ENCODE measurements at regions not wholly inside any gene's neighbourhood (a gene's known extent, or its start where the extent isn't known, plus 50 kb on each side); places are given as distances from the start of the nearest gene placed in this dataset.
"Not testable (repeated sequence)": the region's sequence is repeated elsewhere in the genome, so short reads cannot be mapped to it uniquely, and the experiment has no call there.

DNA sequence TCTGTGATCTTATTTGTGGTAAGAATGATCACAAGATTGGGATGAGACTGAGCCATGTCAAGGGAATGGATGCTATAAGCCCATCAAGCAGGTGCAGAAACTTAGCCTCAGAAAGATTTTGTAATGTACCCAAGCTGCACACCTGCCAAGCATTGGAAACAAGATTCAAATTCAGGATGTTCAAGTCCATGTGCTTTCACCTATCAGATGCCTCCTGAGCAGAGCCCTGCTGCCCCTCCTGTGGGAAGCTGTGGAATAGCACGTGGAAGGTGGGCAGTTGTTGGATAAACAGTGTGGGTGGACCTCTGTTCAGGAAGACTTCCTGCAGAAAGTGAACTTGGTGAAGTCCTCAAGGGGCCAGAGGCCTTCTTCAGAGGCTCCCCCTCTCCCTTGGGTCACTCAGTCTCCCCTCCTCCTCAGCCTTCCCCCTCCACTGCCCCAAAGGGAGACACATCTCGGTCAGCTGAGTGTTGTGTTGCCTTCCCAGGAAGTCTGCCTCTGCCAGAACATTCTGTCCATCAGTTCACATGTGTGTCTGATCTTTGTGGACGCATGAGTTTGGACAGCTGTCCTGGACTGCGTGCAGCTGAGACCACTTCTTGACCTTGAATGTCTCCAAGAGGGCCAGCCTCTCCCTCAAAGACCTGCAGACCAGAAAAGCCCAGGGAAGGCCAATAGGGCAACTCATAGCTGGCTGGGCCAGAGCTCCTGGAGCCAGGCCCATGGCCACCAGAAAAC, 186.1 kb downstream of the INHBB start:
- DNase-seq (ENCODE audit: low spot score) = no peak

DNA sequence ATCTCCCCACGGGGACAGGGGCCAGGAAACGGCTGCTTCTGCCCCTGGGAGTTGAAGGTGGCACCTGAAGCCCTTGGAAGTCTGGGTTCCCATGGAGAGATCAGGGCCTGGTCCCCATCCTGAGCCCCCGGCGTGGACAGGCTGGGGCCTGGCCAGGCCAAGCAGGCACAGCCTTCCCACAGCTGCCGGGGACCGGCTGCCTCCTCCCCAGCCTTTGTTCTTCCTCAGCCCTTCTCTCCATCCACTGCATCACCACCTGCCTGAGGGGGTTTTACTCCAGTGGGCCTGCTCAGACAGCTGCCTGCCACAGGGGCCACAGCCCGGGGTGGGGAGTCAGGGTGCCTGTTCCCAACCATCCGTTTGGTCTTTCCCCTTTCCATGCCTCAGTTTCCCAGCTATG, 187.7 kb downstream of the INHBB start:
- DNase-seq (ENCODE audit: low spot score) = no peak

DNA sequence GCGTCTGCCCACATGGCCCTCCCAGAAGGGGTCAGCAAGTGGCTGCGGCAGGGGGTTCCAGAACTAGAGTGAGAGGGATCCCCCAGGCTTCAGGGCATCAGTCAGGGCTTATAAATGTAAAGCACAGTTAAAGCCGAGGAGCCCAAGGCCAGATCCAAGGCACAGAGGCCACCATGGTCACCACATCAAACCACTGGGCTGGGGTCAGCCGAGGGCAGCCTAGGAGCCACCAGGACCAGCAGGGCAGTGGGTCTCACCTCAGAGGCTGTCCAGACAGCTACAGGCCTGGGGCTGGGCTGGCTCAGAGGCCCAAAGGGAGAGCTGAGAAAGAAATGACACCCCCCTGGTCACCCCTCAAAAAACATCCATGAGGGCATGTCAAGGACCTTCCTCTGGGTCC, 188.5 kb downstream of the INHBB start:
- no peak for DNase-seq (ENCODE audit: low spot score)

DNA sequence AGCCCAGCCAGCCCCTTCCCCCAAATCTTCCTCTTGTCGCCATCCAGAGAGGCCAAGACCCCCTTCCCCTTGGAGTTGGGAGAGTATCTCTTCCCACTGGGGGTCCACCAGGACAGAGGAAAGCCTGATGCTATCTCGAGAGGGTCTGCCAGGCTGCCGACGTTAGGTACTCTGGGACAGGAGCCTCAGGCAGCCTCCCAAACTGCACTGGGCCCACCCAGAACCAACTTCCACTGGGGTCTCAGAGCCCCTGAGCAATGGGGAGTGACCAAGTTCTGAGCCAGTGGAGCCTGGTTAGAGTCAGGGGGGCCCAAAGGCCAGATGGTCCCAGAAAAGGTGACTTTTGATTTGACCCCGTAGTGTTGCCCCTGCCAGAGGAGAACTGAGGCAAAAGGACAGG, 189.1 kb downstream of the INHBB start:
- no peak for DNase-seq (ENCODE audit: low spot score)

DNA sequence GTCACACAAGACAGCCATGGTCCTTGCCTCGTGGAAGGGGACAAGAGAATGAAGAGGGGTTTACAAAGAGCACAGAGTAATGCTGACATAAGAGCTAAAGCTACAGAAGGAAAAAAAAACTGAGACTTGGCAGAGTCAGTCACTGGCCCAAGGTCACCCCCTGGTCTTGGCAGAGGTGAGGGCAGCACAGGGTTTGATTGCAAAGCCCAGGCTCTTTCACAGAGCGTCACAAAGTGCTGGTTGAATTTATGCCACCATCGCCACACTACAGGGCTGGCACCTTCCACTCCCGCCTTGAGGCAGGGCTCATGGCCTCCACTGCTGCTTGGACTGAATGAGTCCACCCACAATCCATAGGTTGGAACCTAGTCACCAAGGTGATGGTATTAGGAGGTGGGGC, 190.2 kb downstream of the INHBB start:
- no peak for DNase-seq (ENCODE audit: low spot score)

DNA sequence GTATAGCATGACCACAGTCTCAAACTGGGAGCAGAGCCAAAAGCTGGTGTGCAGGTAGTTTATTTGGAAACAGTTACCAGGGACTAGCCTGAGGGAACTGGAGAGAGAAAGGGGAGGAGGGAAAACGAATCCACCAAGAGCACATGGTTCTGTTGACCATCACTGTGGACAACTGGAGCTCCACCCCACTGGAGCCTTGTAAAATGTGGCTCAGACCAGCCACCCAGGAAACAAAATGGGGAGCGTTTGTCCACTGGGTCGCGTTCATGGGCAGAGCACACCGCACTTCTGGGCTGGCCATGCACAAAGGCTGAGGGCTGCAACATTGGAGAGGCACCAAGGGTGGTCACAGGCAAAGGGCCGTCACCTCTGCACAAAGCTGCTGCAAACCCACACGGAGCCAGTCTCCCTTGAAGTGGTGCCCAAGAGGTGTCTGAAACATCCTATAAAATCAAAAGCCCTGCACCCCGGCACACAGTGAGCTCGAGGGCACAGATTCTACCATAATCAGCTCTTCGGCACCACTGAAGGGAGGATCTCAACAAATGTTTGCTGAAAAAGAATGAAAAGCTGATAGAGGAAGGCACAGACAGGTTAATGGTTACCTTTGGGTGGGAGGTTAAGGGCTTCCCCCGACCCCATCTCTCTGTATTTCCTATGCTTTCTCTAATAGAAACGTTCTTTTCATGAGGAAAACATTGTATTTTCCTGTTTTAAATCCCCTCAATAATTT, 192.9 kb downstream of the INHBB start:
- DNase-seq (ENCODE audit: low spot score) = no peak

DNA sequence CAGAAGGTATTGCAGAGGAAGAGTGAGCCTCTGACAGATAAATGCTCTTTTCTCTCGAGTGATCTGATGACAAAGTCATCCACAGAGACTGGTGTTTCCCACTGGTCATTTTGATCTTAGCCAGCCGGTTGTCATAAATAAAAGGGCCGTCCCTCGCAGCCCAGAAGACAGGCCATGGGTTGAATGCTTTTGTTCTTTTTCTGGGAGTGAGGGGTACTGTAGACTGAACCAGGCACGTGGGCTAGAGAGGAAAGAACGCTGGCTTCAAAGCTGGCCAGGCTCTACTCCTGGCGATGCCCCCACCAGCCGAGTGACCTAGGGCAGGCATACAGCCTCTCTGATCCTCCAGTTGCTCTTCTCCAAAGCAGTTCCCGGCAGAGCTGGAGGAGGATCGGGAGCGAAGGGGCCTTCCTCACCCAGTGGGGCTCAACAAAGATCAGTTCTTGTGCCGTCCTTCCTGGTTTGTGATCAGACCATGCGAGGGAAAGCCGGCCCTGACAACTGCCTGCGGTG, 193.5 kb downstream of the INHBB start:
- DNase-seq (ENCODE audit: low spot score) = no peak

DNA sequence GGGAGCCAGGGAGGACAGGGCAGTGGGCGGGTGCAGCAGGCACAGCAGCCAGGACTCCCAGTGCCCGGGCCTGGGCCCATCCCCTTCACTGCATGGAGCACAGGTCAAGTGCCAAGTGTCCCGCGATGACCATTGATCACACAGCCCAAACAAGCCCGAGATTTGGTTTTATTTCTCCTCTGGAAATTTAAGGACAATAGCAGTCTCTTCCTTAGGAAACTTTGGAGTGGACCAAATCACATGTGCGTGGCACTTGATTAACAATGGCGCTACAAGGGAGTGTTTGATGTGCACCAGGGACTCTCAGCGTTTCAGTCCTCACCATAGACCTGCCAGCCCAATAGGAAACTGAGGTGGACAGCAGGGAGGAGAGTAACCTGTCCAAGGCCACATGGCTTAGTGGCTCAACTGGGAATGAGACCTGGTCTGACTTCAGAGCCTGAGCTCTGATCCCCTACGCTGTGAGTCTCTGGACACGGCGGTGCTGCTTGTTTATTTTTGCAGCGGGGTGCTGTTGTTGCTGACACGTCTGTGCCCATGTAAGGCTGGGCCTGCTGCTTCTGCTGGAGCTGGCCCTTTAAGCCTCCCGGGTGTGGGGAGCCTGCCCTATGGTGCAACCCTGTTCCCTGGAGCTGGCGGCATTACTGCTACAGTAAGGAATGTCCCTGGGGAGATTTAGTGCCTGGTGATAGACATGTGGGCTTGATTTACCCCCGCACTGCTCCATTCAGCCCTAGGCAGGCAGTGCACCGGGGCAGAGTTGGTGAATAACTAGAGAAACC, 194.2 kb downstream of the INHBB start:
- no peak for DNase-seq (ENCODE audit: low spot score)

DNA sequence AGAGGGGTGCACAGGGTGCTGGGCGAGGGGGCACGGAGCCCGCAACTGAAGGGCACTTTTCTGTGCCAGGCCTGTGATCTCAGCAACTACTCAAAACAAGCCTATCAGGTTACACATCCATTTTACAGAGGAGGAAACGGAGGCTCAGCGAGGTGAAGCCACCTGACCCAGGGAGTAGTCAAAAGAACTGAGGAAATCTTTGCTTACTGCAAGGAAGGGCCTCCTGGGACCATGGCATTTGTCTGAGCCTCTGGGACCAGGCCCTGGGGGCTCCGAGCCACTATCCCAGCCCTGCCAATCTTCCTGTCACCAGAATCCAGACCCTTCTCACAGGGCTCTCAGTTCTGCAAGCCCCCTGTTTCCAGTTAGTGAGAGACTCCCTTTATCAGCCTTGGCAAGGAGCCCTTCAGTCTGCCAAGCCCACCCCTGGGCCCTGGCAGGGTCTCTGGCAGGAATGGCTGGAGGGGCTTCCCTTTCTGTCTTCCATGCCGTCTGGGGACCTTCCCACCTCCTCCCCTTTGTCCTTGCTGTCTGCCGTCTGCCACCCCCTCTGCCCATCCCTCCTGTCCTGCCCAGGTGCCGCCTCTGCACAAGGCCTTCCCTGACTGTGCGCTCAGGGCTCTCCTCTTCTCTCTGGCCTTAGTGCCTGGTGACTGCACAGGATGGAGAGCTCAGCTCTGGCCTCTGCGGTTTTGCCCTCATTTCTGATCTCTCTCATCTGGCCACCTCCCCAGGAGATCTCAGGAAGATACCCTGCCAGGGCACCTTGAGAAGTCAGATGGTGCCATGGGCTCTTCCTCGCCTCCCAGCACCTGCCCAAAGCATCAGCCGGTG, 194.7 kb upstream of the GLI2 start:
- DNase-seq (ENCODE audit: low spot score) = no peak

DNA sequence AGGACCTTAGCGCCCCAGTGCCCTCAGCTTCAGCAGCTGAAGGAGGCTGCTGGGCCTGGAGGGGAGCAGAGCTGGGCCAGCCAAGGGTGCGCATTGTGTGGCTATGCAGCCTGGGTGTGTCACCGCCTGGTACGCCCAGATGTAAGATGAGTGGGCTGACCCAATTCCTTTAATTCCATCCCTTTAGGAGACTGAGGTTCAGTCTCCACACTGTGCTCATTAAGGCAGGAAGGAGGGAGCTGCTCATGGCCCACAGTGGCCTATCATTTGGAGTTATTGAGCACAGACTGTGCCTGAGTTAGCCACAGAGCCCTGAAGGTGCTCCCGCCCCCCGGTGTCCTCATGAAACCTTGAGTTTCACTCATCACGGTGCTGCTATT, 194.1 kb upstream of the GLI2 start:
- no peak for DNase-seq (ENCODE audit: low spot score)

DNA sequence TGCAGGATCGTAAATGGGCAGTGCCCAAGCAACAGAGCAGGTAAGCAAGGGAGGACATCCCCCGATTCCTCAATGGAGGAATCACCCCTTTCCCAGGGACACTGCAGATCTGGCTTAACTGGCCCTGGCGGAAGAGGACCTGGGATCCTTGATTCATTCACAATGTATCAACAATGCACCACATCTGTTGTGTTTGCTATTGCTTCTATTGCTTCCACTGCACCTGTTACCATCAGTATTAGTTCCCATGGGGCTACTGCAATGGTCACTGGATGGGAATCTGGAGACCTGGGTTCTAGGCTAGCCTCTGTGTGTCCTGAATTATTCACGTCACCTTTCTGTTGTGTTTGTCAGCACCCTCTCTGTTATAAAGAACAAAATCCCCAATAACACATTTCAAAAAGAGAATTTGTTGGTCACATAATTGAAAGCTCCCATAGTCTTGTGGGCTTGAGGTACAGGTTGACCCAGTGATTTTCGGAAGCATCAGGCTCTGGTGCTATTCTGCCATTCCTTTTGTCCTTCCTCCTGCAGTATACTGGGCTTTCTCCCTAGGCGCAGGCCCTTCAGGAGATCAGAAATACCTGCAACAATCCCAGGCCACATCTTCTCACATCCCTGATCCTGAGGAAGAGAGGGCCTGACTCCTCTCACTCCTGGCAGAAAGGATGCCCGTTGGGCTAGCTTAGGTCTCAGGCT, 193.5 kb upstream of the GLI2 start:
- DNase-seq (ENCODE audit: low spot score) = no peak

DNA sequence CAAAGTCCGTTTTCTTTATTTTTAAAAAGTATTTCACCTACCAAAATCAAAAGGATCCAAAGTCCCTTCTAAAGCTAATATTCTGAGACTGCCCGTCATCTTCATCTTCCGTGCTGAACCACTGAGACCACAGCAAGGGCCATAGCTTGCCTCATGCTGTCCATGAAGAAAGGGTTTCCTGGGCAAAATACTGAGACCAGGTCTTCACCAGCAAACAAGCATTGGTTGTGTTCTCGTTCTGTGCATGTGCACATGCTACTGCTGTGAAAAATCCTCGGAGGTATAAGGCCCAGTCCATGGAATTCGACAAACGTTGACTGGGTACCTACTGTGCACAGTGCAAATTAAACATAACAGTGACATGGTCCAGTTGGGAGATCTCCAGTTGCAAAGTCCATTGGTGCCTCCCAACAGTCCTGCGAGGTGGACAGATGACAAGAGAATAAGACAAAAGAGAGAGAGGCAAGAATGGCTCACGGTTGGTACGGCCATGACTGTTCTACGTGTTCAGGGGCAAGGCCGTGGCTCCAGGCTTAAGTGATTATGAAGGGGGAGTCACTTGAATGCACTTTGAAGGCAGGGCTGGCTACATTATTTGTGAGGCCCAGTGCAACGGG, 192.6 kb upstream of the GLI2 start:
- no peak for DNase-seq (ENCODE audit: low spot score)

DNA sequence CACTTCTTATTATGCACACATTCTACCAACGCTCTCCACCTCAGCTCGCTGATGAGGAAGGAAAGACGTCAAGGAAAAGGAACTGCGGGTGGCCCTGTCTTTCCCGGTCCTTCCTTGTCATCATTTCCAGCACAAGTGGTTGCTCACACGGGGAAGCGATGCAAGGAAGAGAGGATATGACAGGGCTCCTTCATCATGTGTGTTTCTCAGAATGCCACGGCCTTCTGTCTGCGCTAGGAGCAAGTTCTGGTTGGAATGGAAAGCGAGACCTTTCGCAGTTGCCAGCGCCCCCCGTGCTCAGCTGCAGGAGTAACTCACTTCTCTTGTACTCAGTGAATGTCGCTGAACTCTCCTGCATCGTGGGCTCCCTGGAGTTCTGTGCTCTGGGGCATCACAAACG, 191.8 kb upstream of the GLI2 start:
- no peak for DNase-seq (ENCODE audit: low spot score)

DNA sequence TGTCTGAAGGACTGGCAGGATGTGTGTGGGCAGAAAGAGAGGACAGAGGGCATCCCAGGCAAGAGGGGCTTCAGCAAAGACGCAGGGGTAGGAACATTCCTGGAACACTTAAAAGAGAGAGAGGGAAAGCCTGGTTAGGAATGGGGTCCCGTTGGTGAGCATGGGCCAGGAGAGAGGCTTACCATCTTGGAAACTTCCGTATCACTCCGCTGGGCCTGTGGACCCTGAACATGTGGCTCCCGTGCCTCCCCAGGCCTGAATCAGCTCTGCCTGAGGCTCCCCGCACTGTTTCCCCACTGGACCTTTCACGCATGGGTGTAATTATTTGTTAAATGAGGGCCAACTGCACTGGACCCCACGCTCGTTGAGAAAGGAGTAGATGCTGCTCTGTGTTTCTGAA, 191.1 kb upstream of the GLI2 start:
- DNase-seq (ENCODE audit: low spot score) = no peak

DNA sequence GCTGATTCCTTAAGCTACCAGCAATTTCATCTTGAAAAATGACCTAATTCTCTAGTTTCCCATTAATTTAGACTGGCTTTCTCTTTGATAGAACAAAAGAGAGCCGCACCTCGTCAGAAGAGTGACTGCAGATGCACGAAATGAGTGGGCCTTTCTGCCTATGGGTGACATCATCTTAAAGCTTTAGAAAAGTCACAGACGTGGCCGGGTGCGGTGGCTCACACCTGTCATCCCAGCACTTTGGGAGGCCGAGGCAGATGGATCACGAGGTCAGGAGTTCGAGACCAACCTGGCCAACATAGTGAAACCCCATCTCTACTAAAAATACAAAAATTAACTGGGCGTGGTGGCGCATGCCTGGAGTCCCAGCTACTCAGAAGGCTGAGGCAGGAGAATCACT, 190.7 kb upstream of the GLI2 start:
- DNase-seq (ENCODE audit: low spot score) = not testable (repeated sequence)

DNA sequence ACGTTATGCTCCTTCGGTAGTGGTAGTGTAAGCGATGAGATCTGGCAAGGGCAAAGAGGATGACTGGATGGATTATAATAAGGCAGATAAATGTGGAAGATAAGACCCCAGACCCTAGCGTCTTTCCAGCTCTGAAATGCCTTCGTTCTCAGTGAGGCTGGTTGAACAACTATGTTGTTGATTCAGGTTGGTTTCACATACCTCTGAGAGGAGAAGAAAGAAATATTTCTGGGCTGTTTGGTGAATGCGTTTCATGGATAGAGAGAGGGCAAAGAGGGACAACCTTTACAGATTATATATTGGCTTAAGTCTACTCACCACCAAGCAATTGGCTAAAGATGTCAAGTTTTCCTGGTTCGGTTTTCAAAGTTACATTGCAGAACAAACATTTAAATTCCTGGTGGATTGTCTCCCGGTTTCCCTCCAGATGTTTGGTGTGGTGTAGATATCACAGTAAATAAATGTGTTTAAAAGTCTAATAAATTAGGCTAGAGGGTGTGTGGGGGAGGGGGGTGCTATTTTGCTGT, 190.1 kb upstream of the GLI2 start:
- DNase-seq (ENCODE audit: low spot score) = no peak

DNA sequence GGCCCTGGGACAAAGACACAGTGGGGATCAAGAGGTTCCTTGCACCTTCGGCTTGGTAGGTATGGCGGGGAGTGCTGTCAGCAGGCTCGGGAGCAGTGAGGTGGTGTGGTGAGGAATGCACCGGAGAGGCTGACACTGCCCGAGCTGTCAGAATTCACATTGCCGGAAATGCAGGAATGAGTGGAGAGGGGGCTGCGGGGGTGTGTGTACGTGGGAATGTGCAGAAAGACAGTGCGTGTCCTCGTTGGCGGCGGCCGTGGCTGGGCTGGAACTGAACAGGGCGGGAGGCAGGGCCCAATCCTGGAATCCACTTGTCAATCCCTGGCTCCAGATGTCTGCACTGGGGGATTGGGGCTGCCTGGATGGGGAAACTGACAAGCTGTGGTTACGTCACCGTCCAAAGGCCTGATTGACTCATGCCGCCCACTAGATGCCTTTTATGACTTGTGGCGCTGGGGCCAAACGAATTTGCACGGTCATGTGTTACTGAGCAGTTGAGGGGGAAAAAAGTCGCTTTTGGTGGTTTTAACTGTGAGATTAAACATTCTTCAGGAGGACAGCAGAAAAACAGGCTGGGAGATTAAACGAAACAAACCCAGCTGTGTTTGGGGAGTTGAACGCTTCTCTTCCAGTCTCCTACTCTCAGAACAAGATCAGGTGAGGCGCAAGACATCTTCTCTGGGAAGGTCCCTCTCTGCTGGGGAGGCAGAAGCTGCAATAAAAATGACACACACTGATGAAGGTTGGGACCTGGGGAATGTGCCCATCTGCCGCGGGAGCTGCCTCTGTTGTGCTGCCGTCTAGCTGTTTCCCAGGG, 189.4 kb upstream of the GLI2 start:
- DNase-seq (ENCODE audit: low spot score) = no peak

DNA sequence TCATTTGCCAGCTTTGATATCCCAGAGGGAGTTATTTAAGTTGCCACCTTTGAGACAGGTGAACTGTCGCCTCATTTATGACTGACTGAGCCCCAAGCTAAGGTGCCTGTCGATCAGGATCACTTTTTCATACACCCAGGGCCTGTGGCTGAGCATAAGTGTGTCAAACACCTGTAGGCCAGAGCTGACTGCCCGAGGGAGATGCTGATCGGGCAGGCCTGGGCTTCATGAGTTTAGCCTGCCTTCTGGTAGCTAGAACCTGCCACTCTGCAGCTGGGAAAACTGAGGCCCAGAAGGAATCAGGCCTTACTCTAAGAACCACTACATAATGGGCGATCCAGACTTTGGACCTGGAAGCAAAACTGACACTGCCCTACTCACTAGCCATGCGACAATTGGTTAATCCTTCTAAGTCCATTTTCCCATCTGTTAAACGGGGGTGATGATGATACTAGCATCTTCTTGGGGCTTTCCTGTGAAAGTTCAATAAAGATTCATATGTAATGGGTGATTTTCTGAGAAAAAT, 188.7 kb upstream of the GLI2 start:
- DNase-seq (ENCODE audit: low spot score) = no peak

DNA sequence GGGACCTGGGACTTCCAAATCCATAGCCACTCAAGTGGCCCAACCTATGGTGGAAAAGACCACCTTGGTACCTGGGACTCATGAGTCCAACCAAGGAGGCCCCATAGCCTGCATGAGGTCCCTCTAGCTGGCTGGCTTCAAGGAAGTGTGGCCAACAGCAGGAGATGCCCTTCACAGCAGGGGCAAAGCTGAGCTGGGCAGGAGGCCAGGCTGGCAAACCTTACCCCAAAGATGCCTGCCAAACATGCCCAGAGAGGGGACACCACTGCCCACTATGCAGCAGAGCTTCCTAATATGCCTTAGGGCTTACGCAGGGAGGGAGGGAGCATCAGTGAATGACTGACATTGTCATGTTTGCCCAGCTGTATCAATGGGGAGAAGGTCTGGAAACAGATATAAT, 188.0 kb upstream of the GLI2 start:
- DNase-seq (ENCODE audit: low spot score) = no peak

All from LoVo (cell line).